Vagina (tissue), 2 donors: ENCODE measurements at regions not wholly inside any gene's neighbourhood (a gene's known extent, or its start where the extent isn't known, plus 50 kb on each side); places are given as distances from the start of the nearest gene placed in this dataset.

Source experiments
- POLR2A ChIP-seq, 2 donors: fragments of 450-650 bp; IDR thresholded peaks; one replicate each; pipeline ENCODE4 v1.6.1; 2017; ENCODE audit warnings: antibody characterized with exemption in 2 of 2, mild to moderate bottlenecking in 2 of 2, moderate library complexity in 2 of 2
- POLR2AphosphoS5 ChIP-seq, 2 donors: sonication (generic); formaldehyde crosslinking; IDR thresholded peaks; one replicate each; pipeline ENCODE4 v1.9.0; 2017; ENCODE audit warnings: antibody characterized with exemption in 2 of 2, mild to moderate bottlenecking in 2 of 2, low read depth in 1 of 2; ENCODE audit not compliant: insufficient read depth in 1 of 2
- TF ChIP-seq, protein P1 (sequence below), 3 experiments: fragments of 450-650 bp in 2 of 3; fragments of 200-600 bp in 1 of 3; sonication (generic) in 1 of 3; IDR thresholded peaks; one replicate each; pipeline ENCODE4 v1.5.1; 2017 to 2019; ENCODE audit warnings: antibody characterized with exemption in 3 of 3, mild to moderate bottlenecking in 2 of 3, moderate library complexity in 2 of 3

DNA sequence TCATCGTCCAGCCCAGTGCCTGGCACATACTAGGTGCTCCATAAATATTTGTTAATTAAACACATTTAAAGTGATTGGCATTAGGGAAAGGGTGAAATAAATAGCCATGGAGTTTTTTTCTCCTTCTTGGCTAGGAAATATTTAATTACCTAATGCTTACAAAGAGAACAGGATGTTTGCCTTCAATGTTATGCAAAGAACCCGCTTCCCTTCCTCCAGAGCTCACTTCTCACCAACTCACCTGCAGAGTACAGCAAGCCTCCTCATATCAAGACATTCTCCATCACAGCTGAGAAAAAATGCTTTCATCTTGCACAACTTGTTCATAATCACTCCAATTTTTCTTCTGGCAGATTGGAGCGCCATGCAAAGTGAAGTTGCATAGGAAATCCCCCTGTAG is 161.7 kb upstream of the STK32A start:
- TF ChIP-seq, protein P1, sequence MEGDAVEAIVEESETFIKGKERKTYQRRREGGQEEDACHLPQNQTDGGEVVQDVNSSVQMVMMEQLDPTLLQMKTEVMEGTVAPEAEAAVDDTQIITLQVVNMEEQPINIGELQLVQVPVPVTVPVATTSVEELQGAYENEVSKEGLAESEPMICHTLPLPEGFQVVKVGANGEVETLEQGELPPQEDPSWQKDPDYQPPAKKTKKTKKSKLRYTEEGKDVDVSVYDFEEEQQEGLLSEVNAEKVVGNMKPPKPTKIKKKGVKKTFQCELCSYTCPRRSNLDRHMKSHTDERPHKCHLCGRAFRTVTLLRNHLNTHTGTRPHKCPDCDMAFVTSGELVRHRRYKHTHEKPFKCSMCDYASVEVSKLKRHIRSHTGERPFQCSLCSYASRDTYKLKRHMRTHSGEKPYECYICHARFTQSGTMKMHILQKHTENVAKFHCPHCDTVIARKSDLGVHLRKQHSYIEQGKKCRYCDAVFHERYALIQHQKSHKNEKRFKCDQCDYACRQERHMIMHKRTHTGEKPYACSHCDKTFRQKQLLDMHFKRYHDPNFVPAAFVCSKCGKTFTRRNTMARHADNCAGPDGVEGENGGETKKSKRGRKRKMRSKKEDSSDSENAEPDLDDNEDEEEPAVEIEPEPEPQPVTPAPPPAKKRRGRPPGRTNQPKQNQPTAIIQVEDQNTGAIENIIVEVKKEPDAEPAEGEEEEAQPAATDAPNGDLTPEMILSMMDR (IDR thresholded peaks at IDR 0.05): no peak
- TF ChIP-seq POLR2AphosphoS5 (IDR thresholded peaks at IDR 0.05; ENCODE audit: insufficient read depth in 1 of 2, low read depth in 1 of 2): no peak
- TF ChIP-seq POLR2A (IDR thresholded peaks at IDR 0.05): no peak
